HCT116 (cell line): ENCODE measurements at regions not wholly inside any gene's neighbourhood (a gene's known extent, or its start where the extent isn't known, plus 50 kb on each side); places are given as distances from the start of the nearest gene placed in this dataset.

ENCODE experiments used
- ATAC-seq: fragments of 200-7000 bp; cut with Tn5 transposase; 2 replicates; pipeline ENCODE4 v1.9.1; 2020; ENCODE audit warnings: mild to moderate bottlenecking, moderate library complexity
- BruUV-seq: library from RNA; stranded (reverse); fragments of 400-500 nt; replicated peaks from 2 replicates; lab custom pipeline; 2021; lab: Mats Ljungman, UMichigan
- CTCF ChIA-PET: fragments of 300-600 bp; sonication (Branson Sonifier 250); formaldehyde crosslinking; loops from one replicate; lab custom pipeline; 2021; ENCODE audit warnings: antibody characterized with exemption; lab: Charles Lee
- POLR2A ChIA-PET: fragments of 300-600, 350-600 bp; sonication (Branson Sonifier 250); formaldehyde crosslinking; loops from one replicate; lab custom pipeline; 2021; ENCODE audit warnings: antibody characterized with exemption; lab: Charles Lee
- RAD21 ChIA-PET, 2 experiments: fragments of 300-600 bp; sonication (Branson Sonifier 250); formaldehyde crosslinking; loops; one replicate each; lab custom pipeline; 2023; ENCODE audit warnings: low total read pairs in 2 of 2; ENCODE audit not compliant: uncharacterized antibody in 2 of 2, unreplicated experiment in 2 of 2, low non-redundant PET in 1 of 2; lab: Charles Lee
- DNase-seq: peaks from one replicate; pipeline ENCODE4 v3.0.0-alpha.2; 2010; ENCODE audit warnings: low read depth, low spot score
- H2AFZ ChIP-seq: fragments of 200-600 bp; shearing (Covaris generic), sonication (generic); 2 replicates; pipeline ENCODE4 v1.6.1; 2017; ENCODE audit warnings: low read depth, mixed run types, mixed read lengths, antibody characterized with exemption, low read length; ENCODE audit not compliant: poor library complexity, severe bottlenecking
- H3K27ac ChIP-seq: 2 replicates; pipeline ENCODE4 v1.5.1; 2012; ENCODE audit warnings: low read depth, low read length
- H3K27me3 ChIP-seq: fragments of 200-600 bp; sonication (generic); 2 replicates; pipeline ENCODE4 v1.6.1; 2016; ENCODE audit warnings: mixed run types, low read length, mixed read lengths; ENCODE audit not compliant: insufficient read depth
- H3K36me3 ChIP-seq, 2 experiments: fragments of 200-500 bp in 1 of 2; fragments of 200-600 bp in 1 of 2; sonication (Bioruptor generic) in 1 of 2; sonication (generic) in 1 of 2; 2 replicates each; pipeline versions ENCODE4 v1.5.1 to v1.6.1; 2014 to 2016; ENCODE audit warnings: low read length in 2 of 2, inconsistent platforms in 1 of 2, mixed read lengths in 1 of 2, mixed run types in 1 of 2; ENCODE audit not compliant: insufficient read depth in 2 of 2, control insufficient read depth in 1 of 2
- H3K4me1 ChIP-seq, 2 experiments: fragments of 200-600 bp in 1 of 2; sonication (generic) in 1 of 2; 2 replicates each; pipeline versions ENCODE4 v1.5.1 to v1.6.1; 2012 to 2017; ENCODE audit warnings: low read length in 2 of 2, inconsistent platforms in 1 of 2, mild to moderate bottlenecking in 1 of 2, mixed read lengths in 1 of 2, mixed run types in 1 of 2, moderate library complexity in 1 of 2; ENCODE audit not compliant: insufficient read depth in 2 of 2, control insufficient read depth in 1 of 2
- H3K4me2 ChIP-seq: fragments of 200-600 bp; sonication (generic); 2 replicates; pipeline ENCODE4 v1.6.1; 2017; ENCODE audit warnings: mixed run types, low read length, mixed read lengths
- H3K4me3 ChIP-seq, 2 experiments: fragments of 200-600 bp in 1 of 2; sonication (generic) in 1 of 2; replicated peaks in 1 of 2; 2 replicates each; pipeline ENCODE4 v1.5.1; 2011 to 2016; ENCODE audit warnings: low read length in 2 of 2, control low read depth in 1 of 2, low read depth in 1 of 2, mild to moderate bottlenecking in 1 of 2, mixed read lengths in 1 of 2, mixed run types in 1 of 2
- H3K79me2 ChIP-seq: fragments of 200-600 bp; sonication (generic); 2 replicates; pipeline ENCODE4 v1.6.1; 2017; ENCODE audit warnings: mild to moderate bottlenecking, mixed run types, low read length, moderate library complexity, mixed read lengths; ENCODE audit not compliant: insufficient read depth
- H3K9ac ChIP-seq: fragments of 200-600 bp; sonication (generic); 2 replicates; pipeline ENCODE4 v1.6.1; 2016; ENCODE audit warnings: low read length, mixed read lengths
- H3K9me2 ChIP-seq: fragments of 200-600 bp; sonication (generic), shearing (Covaris generic); 2 replicates; pipeline ENCODE4 v1.6.1; 2017; ENCODE audit warnings: mixed run types, mild to moderate bottlenecking, moderate library complexity; ENCODE audit not compliant: insufficient read depth
- H3K9me3 ChIP-seq, 2 experiments: fragments of 200-500 bp in 1 of 2; fragments of 200-600 bp in 1 of 2; sonication (Bioruptor generic) in 1 of 2; sonication (generic) in 1 of 2; 2 replicates each; pipeline ENCODE4 v1.6.1; 2014 to 2017; ENCODE audit warnings: low read length in 2 of 2, mixed read lengths in 2 of 2, inconsistent platforms in 1 of 2, low read depth in 1 of 2, mild to moderate bottlenecking in 1 of 2, mixed run types in 1 of 2, moderate library complexity in 1 of 2; ENCODE audit not compliant: control insufficient read depth in 1 of 2, insufficient read depth in 1 of 2
- H4K20me1 ChIP-seq: fragments of 200-600 bp; sonication (generic), shearing (Covaris generic); 2 replicates; pipeline ENCODE4 v1.6.1; 2017; ENCODE audit warnings: mixed run types, mild to moderate bottlenecking, moderate library complexity; ENCODE audit not compliant: insufficient read depth
- CTCF ChIP-seq, 3 experiments: fragments of 200-600 bp in 1 of 3; sonication (generic) in 1 of 3; IDR thresholded peaks in 2 of 3; conservative IDR thresholded peaks in 1 of 3; 2 replicates each; pipeline ENCODE4 v1.5.1; 2012 to 2017; ENCODE audit warnings: low read depth in 2 of 3, low read length in 2 of 3, antibody characterized with exemption in 1 of 3, borderline replicate concordance in 1 of 3, control low read depth in 1 of 3, mild to moderate bottlenecking in 1 of 3, mixed read lengths in 1 of 3, mixed run types in 1 of 3, moderate library complexity in 1 of 3; ENCODE audit not compliant: insufficient read depth in 1 of 3
- EZH2phosphoT487 ChIP-seq: fragments of 200-600 bp; IDR thresholded peaks from 2 replicates; pipeline ENCODE4 v1.6.1; 2018; ENCODE audit warnings: antibody characterized with exemption, borderline replicate concordance
- FOSL1 ChIP-seq: IDR thresholded peaks from 2 replicates; pipeline ENCODE4 v1.6.1; 2012; ENCODE audit warnings: low read depth
- REST ChIP-seq: IDR thresholded peaks from 2 replicates; pipeline ENCODE4 v1.6.1; 2012; ENCODE audit warnings: low read depth
- intact Hi-C: fragments of 100-400 bp; cut with micrococcal nuclease; formaldehyde crosslinking; loops from 2 replicates; pipeline ENCODE4 v1.10.0; 2022

GRCh38 chr14:30340495-30340894, 218.5 kb upstream of the G2E3 start:
- no peak for TF ChIP-seq FOSL1
- TF ChIP-seq CTCF (IDR thresholded peaks at IDR 0.05 in 2 of 3, conservative IDR thresholded peaks at IDR 0.05 in 1 of 3; ENCODE audit: borderline replicate concordance in 1 of 3, insufficient read depth in 1 of 3, low read depth in 2 of 3, low read length in 2 of 3), result no peak
- TF ChIP-seq EZH2phosphoT487, result no peak
- TF ChIP-seq REST, result no peak
- no peaks in the 10 kb centered on the region for H3K79me2 ChIP-seq
- H3K4me2 ChIP-seq, result no peak overlapping the region
- no peak overlapping the region for H3K9ac ChIP-seq
- CTCF ChIA-PET, result no interaction called here
- POLR2A ChIA-PET, result no interaction called here
- no peak for ATAC-seq
- H2AFZ ChIP-seq, result no peak overlapping the region
- no TSS peak for BruUV-seq
- DNase-seq, result no peak
- H3K27ac ChIP-seq, result no peak overlapping the region
- intact Hi-C loops, result no loop called here
- H3K36me3 ChIP-seq, result no peaks in the 10 kb centered on the region
- H4K20me1 ChIP-seq, result no peaks in the 10 kb centered on the region
- H3K9me3 ChIP-seq, result no peaks in the 10 kb centered on the region
- no peaks in the 10 kb centered on the region for H3K4me1 ChIP-seq
- H3K4me3 ChIP-seq, result no peak overlapping the region
- no peaks in the 10 kb centered on the region for H3K9me2 ChIP-seq
- peaks cover 28% of the 10 kb centered on the region for H3K27me3 ChIP-seq
- RAD21 ChIA-PET, result no interaction called here
